HUES64 (cell line): ENCODE measurements at regions not wholly inside any gene's neighbourhood (a gene's known extent, or its start where the extent isn't known, plus 50 kb on each side); places are given as distances from the start of the nearest gene placed in this dataset.

Experiments used
- H3K27ac ChIP-seq: 2 replicates; pipeline ENCODE4 v1.7.0; 2013; ENCODE audit warnings: low read depth, low read length, inconsistent platforms
- H3K27me3 ChIP-seq: 2 replicates; pipeline ENCODE4 v1.6.1; 2013; ENCODE audit warnings: mild to moderate bottlenecking, low read length; ENCODE audit not compliant: insufficient read depth
- H3K36me3 ChIP-seq: 2 replicates; pipeline ENCODE4 v1.6.1; 2013; ENCODE audit warnings: mild to moderate bottlenecking, low read length; ENCODE audit not compliant: insufficient read depth
- H3K4me1 ChIP-seq: 2 replicates; pipeline ENCODE4 v1.6.1; 2013; ENCODE audit warnings: mild to moderate bottlenecking, low read length, moderate library complexity; ENCODE audit not compliant: insufficient read depth
- H3K4me3 ChIP-seq: 2 replicates; pipeline ENCODE4 v1.5.1; 2013; ENCODE audit warnings: mild to moderate bottlenecking, low read length, moderate library complexity
- H3K9ac ChIP-seq: 2 replicates; pipeline ENCODE4 v1.6.1; 2013; ENCODE audit warnings: mild to moderate bottlenecking, low read depth, low read length
- H3K9me3 ChIP-seq: 2 replicates; pipeline ENCODE4 v1.6.1; 2013; ENCODE audit warnings: low read depth, low read length; ENCODE audit not compliant: insufficient read depth
- WGBS: fragments of 150-250, 120-280 bp; methylation state at CpG from one replicate; pipeline ENCODE4 v1.1.7; 2013; ENCODE audit warnings: missing lambda C conversion rate; 5-methylcytosine and 5-hydroxymethylcytosine counted together

DNA sequence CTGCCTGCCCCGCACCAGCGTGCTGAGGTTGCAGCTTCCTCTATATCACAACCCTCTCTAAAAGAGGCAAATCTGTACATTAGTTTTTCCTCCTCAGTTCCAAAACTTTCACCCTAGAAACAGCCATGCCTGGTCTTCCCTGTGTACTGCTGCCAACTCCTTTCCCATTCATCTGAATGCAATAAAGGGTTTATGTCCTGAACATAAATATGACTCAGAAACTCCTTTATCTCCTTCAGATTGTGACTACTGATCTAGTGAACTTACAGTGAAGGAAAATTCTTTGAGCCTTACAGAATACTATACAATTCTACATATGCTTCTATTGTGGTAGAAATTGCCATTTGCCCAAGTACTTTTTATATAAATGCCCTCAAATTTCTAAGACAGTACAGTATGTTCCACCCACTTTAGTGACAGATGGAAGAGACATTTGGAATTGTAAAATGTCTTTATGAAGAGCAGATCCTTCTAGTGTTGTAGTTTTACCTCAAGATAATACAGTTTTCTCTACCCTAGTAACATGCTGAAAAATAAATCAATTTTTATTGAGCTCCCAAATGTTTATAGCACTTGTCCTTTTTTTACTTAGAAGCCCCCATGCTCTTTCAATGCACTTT lies 345.1 kb upstream of the SNX7 start:
- Histone ChIP-seq H3K4me3 (no peak overlapping the region), H3K36me3 (no peaks in the 10 kb centered on the region), H3K27ac (no peak overlapping the region), H3K9me3 (no peaks in the 10 kb centered on the region), H3K4me1 (no peaks in the 10 kb centered on the region), H3K9ac (no peak overlapping the region), H3K27me3 (no peaks in the 10 kb centered on the region)
- 96% methylated on average over 2 of the region's 2 CpGs for WGBS

DNA sequence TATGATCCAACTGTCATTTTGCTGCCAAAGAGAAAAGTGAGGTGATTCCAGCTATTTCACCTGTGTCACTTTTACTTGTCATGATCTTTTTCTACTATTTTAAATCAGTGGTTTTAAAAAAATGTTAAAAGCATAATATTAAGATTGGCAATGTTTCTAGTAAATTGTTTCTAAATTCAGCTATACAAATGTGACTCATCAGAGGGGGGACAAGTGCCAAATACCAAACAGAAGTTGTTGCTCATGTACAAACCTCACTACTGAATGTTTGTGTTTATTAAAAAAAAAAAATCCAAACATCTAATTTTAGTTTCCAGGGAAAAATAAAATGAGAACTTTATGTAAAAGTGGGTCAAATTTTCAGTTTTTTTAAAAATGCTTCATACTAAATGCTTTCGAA lies 346.2 kb upstream of the SNX7 start:
- Histone ChIP-seq H3K27me3 (no peaks in the 10 kb centered on the region), H3K4me1 (no peaks in the 10 kb centered on the region), H3K9me3 (no peaks in the 10 kb centered on the region), H3K4me3 (no peak overlapping the region), H3K9ac (no peak overlapping the region), H3K27ac (no peak overlapping the region), H3K36me3 (no peaks in the 10 kb centered on the region)
- WGBS, result 100% methylated on average over 1 of the region's 1 CpG

DNA sequence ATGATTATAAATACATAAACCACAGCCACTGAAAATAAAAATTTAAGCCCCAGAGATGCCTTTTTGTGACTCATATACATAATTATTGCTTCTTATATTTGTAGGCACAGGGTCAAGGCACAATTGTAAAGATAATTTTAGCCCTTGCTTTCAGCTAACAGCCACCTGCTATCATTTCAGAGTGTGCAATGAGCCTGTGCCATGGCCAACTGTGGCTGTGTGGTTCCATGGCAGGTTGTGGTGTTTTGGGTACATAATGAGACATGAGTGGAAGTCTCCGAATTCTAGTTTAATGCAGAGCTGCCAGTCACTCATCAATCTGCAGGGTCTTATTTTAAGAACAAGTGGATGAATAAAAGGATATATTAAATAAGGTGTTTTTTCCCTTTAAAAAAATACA lies 346.9 kb upstream of the SNX7 start:
- no peaks in the 10 kb centered on the region for H3K4me1 ChIP-seq
- H3K4me3 ChIP-seq, result no peak overlapping the region
- H3K36me3 ChIP-seq, result no peaks in the 10 kb centered on the region
- no peak overlapping the region for H3K9ac ChIP-seq
- no peaks in the 10 kb centered on the region for H3K27me3 ChIP-seq
- H3K9me3 ChIP-seq, result no peaks in the 10 kb centered on the region
- H3K27ac ChIP-seq, result no peak overlapping the region
- 100% methylated on average over 1 of the region's 1 CpG for WGBS

DNA sequence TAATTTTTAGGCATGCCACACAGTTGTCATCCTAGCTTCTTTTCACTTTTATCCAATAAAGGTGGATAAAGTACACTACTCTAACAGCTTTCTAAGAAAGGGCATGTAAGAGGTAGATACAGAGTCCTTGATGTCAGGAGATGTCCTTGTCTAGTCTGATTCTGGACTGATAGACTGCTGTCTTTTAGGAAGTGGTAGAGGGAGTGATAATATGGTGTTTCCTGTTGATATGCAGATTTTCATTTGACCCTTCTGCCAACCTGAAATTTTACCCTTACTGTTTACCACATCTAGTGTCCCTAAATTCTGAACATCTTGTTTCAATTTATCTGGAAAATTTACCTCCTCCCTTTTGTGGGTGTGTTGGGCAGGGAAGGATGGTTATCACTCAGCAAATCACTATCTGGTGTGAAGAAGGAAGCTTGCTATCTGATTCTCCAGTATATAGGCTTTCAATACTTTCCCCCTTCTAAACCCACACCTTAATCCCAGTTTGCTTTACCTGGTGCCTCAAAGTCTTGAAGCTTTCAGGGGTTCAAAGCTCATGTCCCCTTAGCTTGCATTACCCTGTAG lies 354.9 kb upstream of the SNX7 start:
- Histone ChIP-seq H3K27ac (no peak overlapping the region), H3K4me1 (no peaks in the 10 kb centered on the region), H3K27me3 (no peaks in the 10 kb centered on the region), H3K36me3 (no peaks in the 10 kb centered on the region), H3K4me3 (no peak overlapping the region), H3K9me3 (no peaks in the 10 kb centered on the region), H3K9ac (no peak overlapping the region)

DNA sequence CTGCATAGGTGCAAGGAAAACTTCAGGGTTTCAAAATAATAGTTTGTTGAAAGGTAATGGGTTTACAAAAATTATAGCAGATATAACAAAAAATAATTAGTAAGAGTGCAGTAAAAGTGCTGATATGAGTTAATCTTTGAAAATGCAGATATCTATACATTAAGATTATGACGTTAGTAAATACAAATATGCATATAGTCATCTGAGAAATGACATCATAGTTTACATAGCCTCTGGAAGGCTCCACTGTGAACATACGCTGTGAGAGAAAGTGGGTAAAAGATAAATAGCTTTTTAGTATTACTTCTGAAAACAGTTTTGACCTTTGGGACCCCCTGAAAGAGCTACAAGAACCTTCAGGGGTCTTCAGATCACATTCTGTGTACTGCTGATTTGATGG lies 356.2 kb upstream of the SNX7 start:
- Histone ChIP-seq H3K9me3 (no peaks in the 10 kb centered on the region), H3K9ac (no peak overlapping the region), H3K27ac (no peak overlapping the region), H3K36me3 (no peaks in the 10 kb centered on the region), H3K4me1 (no peaks in the 10 kb centered on the region), H3K4me3 (no peak overlapping the region), H3K27me3 (no peaks in the 10 kb centered on the region)
- WGBS, result 100% methylated on average over 1 of the region's 2 CpGs

DNA sequence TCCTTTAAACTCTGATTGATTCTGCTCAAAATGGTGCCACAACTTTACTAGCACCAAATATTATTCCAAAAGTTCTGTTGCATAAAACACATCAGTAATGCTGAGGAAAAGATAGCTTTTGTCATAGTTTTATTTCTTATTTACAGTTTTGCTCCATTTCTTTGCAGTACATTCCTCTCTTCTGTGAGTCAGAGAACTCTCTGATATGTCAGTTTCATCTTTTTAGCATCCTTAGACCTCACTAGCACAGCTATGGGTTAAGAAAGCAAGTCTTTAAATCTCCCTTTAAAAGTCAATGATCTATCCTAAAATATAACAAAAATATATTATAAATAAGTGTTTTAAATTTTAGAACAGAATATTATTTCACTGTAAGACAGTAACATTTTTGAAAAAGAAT lies 356.6 kb upstream of the SNX7 start:
- no peaks in the 10 kb centered on the region for H3K27me3 ChIP-seq
- no peak overlapping the region for H3K27ac ChIP-seq
- H3K4me1 ChIP-seq, result no peaks in the 10 kb centered on the region
- no peaks in the 10 kb centered on the region for H3K36me3 ChIP-seq
- H3K9me3 ChIP-seq, result no peaks in the 10 kb centered on the region
- no peak overlapping the region for H3K9ac ChIP-seq
- H3K4me3 ChIP-seq, result no peak overlapping the region

DNA sequence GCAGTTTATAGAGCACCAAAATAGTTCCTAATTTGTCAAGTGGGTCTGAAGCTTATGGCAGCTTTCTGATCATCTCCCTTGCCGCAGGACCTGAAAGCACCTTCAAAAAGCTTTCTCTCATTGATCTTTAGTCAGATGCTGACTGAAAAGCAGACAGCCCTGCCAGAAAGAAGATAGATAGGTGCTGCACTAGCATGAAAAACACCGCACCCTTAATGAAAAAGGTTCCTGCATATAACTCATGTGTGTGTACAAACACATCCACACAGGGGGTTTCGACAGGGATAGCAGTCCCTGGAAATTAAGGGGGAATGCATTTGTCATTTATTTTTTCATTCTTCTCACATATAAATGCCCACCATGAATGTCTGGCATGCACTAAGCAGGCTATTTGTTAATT lies 361.7 kb upstream of the SNX7 start:
- Histone ChIP-seq H3K36me3 (no peaks in the 10 kb centered on the region), H3K27ac (no peak overlapping the region), H3K4me1 (no peaks in the 10 kb centered on the region), H3K4me3 (no peak overlapping the region), H3K9me3 (no peaks in the 10 kb centered on the region), H3K9ac (no peak overlapping the region), H3K27me3 (no peaks in the 10 kb centered on the region)
- WGBS, result 98% methylated on average over 3 of the region's 3 CpGs

DNA sequence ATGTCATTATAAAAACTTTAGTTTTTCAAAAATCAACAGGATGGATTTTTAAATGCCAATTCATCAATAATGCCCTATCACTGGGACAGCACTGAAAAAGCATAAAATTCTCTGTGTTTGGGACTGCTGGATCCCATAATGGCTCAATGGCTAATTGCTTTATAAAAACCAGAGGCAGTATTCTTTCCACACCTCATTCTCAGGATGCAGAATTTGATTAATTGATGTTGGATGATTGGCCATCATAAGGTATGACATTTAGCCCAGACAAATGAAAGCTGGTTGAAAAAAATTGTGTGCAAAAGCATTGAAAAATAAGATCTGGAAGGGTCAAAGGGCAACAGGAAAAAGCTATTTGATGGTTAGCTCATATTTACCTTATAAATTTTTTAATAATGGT lies 362.2 kb upstream of the SNX7 start:
- Histone ChIP-seq H3K36me3 (no peaks in the 10 kb centered on the region), H3K9me3 (no peaks in the 10 kb centered on the region), H3K27me3 (no peaks in the 10 kb centered on the region), H3K4me3 (no peak overlapping the region), H3K27ac (no peak overlapping the region), H3K4me1 (no peaks in the 10 kb centered on the region), H3K9ac (no peak overlapping the region)

DNA sequence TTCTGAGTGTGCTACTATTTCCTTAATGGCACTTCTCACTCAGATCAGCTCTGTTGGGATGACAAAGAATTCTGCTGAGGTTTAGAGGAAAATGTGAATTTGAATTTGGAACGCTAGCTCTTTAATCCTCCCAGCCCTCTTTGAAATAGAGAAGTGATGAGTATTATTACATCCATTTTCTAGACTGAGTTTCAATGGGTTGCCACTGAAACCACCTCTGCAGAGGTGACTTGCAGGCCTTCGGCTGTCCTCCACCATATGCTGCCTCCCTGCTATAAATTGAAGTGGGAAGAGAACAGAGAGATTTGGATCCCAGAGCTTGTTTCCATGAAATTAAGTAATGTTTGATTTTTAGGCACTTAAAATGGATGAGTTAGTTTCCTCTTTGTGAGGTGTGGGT lies 363.2 kb upstream of the SNX7 start:
- H3K4me3 ChIP-seq, result no peak overlapping the region
- no peaks in the 10 kb centered on the region for H3K27me3 ChIP-seq
- no peaks in the 10 kb centered on the region for H3K4me1 ChIP-seq
- H3K36me3 ChIP-seq, result no peaks in the 10 kb centered on the region
- no peak overlapping the region for H3K9ac ChIP-seq
- H3K27ac ChIP-seq, result no peak overlapping the region
- no peaks in the 10 kb centered on the region for H3K9me3 ChIP-seq
- 94% methylated on average over 1 of the region's 2 CpGs for WGBS

DNA sequence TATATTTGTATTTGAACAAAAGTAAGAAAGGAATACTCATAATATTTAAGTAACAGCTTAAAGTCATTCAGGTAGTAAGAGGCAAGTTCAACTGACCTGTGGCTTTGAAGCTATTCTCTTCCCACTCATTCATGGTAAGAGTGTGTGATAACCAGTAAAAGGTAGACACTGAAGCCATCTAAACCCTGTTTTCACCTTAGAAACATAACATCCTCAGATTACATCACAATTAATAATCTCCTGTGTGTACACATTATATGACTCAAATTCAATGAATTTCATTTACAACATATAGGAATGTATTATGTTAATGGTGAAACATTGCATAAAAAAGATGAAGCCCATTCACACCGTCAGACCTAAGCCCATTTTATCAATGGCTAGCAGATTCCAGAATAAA lies 364.8 kb upstream of the SNX7 start:
- no peak overlapping the region for H3K27ac ChIP-seq
- H3K27me3 ChIP-seq, result no peaks in the 10 kb centered on the region
- no peaks in the 10 kb centered on the region for H3K36me3 ChIP-seq
- H3K9me3 ChIP-seq, result no peaks in the 10 kb centered on the region
- H3K9ac ChIP-seq, result no peak overlapping the region
- H3K4me3 ChIP-seq, result no peak overlapping the region
- 85% methylated on average over 1 of the region's 1 CpG for WGBS
- no peaks in the 10 kb centered on the region for H3K4me1 ChIP-seq

DNA sequence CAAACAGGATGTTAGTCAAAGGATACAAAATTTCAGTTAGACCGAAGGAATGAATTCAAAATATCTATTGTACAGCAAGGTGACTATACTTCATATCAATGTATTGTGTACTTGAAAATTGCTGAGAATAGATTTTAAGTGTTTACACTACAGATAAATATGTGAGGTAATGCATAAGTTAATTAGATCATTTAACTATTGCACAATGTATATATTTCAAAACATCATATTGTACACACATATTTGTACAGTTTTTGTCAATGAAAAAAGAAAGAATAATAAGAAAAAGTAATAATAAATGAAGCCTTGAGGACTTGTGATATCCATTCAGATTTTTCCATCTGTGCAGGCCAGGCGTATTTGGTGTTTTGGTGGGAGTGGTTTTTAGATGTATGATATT lies 367.4 kb upstream of the SNX7 start:
- Histone ChIP-seq H3K27me3 (no peaks in the 10 kb centered on the region), H3K4me3 (no peak overlapping the region)
- 97% methylated on average over 1 of the region's 2 CpGs for WGBS

DNA sequence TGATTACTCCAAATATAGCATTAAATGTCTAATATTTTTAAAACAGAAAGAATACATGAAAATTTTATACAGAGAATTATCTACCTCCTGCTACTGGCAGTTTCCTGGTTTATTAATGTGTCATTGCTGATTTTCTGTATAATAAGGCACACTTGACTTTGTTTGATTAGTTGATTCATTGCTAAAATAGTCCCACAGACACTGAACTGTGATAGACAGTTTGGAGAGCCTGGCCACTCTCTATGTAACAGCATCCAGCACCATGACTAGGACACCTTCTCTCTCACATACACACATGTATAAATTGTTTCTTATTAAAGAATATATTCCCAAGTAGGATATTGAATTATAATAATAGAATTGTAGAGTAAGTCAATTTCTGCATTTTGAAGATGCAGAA lies 368.5 kb upstream of the SNX7 start:
- Histone ChIP-seq H3K36me3 (no peaks in the 10 kb centered on the region), H3K9ac (no peak overlapping the region), H3K27me3 (no peaks in the 10 kb centered on the region), H3K4me1 (no peaks in the 10 kb centered on the region), H3K9me3 (no peaks in the 10 kb centered on the region), H3K27ac (no peak overlapping the region), H3K4me3 (no peak overlapping the region)

More for the DNA sequence above, 367.4 kb upstream of the SNX7 start:
- Histone ChIP-seq H3K9ac (no peak overlapping the region), H3K36me3 (no peaks in the 10 kb centered on the region), H3K27ac (no peak overlapping the region), H3K4me1 (no peaks in the 10 kb centered on the region), H3K9me3 (no peaks in the 10 kb centered on the region)
